Endothelial cell of hepatic sinusoid (primary cell): ENCODE measurements at regions not wholly inside any gene's neighbourhood (a gene's known extent, or its start where the extent isn't known, plus 50 kb on each side); places are given as distances from the start of the nearest gene placed in this dataset.
"Not testable (repeated sequence)": the region's sequence is repeated elsewhere in the genome, so short reads cannot be mapped to it uniquely, and the experiment has no call there.

Experiments
- in situ Hi-C: cut with HindIII; loops from 2 replicates; pipeline ENCODE4 v1.10.0; 2017; ENCODE audit warnings: low sequenced_read_pairs

- in situ Hi-C loops, result no loop called here
Measured at GRCh38 chr2:64792300-64792699, 138.6 kb upstream of the SERTAD2 start.

GRCh38 chr2:64792995-64793639 lies 139.4 kb upstream of the SERTAD2 start:
- in situ Hi-C loops, result no loop called here

DNA sequence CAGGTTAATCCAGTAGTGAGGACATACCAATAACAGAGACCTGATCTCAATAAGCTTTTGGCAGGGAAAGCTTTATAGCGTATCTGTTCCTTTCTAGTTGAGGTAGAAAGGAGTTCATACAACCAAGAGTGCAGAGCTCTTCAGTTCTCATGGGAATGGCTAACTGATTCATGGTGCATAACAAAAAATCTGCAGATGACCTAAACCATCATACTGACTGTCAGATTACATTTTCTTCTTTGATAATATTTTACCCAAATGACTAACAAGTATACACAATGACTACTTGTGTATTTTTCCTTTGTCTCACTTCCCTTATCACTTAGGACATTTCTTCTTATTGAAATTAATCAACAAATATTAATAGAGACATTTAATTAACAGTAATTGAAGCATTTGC lies 140.0 kb upstream of the SERTAD2 start:
- in situ Hi-C loops, result no loop called here

DNA sequence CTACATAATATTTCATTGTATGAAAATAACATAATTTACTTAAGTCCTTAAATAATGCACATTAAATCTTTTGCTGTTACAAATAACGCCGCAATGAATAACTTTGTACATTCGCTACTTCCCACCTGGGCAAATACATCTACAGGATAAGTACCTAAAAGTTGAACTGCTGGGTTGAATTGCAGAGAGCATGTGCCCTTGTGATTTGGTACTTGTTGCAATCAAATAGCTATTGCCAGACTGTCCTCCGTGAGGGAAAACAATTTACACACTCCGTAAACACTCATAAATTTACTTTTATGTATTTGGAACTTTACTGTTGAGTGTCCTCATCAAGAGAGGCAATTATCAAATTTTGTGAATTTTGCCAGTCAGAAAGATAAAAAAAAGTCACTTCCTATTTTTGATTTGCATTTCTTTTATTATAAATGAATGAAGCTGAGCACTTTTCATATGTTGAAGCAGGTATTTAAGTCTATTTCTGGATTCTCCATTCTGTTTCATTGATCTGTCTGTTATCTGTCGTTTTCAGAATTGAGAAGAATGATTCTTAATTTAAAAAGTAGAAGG lies 140.8 kb upstream of the SERTAD2 start:
- in situ Hi-C loops, result no loop called here

DNA sequence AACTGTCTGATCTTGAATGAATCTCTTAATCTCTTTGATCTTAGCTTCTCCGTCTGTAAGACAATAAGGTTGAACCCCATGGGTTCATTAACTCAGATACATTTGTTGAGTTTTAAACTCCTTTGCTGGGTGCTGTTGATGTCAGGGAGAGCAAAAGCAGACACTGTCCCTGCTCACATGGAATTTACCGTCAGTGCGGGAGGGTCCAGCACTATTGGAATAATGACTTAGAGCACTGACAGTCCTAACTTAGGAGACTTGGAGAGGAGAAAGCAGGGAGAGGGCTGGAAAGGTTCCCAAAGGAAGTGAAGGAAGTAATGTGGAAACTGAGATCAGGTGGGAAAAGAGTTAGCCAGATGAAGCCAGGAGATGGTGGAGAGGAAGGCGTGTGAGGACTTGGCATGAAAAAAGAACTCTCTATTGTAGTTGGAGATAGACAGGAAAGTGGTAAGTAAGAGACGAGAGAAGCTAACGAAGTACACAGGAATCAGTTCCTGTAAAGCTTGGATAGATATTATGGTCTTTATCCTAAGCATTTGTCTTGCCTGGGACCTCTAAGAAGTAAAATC lies 141.4 kb upstream of the SERTAD2 start:
- in situ Hi-C loops, result loop anchor here (5.0 kb wide), 1 partner anchor 63 kb away; no protein-coding TSS in a partner anchor

GRCh38 chr2:64796926-64797325 lies 143.2 kb upstream of the SERTAD2 start:
- in situ Hi-C loops, result loop anchor here (5.0 kb wide), 1 partner anchor 65 kb away; no protein-coding TSS in a partner anchor

- in situ Hi-C loops, result loop anchor here (5.0 kb wide), 1 partner anchor 66 kb away; no protein-coding TSS in a partner anchor
Measured at GRCh38 chr2:64797881-64798575, 144.3 kb upstream of the SERTAD2 start.

GRCh38 chr2:64799592-64800252 lies 146.0 kb upstream of the SERTAD2 start:
- in situ Hi-C loops, result loop anchor here (5.0 kb wide), 1 partner anchor 67 kb away; no protein-coding TSS in a partner anchor

GRCh38 chr2:64803776-64804175 lies 150.1 kb upstream of the SERTAD2 start:
- in situ Hi-C loops, result no loop called here

GRCh38 chr2:64804651-64805050 lies 150.9 kb upstream of the SERTAD2 start:
- in situ Hi-C loops, result no loop called here

GRCh38 chr2:64807417-64807816 lies 153.7 kb upstream of the SERTAD2 start:
- in situ Hi-C loops, result no loop called here

- in situ Hi-C loops, result no loop called here
Measured at GRCh38 chr2:64808092-64808491, 154.4 kb upstream of the SERTAD2 start.

- in situ Hi-C loops, result no loop called here
Measured at GRCh38 chr2:64808754-64809153, 155.0 kb upstream of the SERTAD2 start.

DNA sequence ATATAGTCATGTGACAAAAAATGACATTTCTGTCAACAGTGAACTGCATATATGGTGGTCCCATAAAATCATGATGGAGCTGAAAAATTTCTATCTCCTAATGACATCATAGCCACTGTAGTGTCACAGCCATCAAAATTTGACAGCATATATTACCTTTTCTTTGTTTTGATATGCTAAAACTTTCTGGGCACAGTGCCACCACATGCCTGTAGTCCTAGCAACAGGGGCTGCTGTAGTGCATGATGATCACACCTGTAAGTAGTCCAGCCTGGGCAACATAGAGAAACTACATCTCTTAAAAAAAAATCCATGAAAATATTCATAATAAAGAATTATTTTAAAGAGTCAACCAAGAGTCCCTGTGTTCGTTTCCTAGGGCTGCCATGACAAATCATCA lies 155.5 kb upstream of the SERTAD2 start:
- in situ Hi-C loops, result no loop called here

GRCh38 chr2:64812285-64812684 lies 158.6 kb upstream of the SERTAD2 start:
- in situ Hi-C loops, result no loop called here

- in situ Hi-C loops, result no loop called here
Measured at GRCh38 chr2:64814007-64814406, 160.3 kb upstream of the SERTAD2 start.

DNA sequence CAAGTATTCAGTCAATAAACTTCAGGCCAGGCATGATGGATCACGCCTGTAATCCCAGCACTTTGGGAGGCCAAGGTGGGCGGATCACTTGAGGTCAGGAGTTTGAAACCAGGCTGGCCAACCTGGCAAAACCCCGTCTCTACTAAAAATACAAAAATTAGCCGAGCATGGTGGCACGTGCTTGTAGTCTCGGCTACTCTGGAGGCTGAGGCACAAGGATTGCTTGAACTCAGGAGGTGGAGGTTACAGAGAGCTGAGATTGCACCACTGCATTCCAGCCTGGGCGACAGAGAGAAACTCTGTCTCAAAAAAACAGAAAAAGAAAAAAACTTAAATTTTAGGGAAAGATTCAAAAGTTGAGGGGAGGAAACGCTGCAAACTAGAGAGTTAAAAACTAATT lies 162.8 kb upstream of the SERTAD2 start:
- in situ Hi-C loops, result not testable (repeated sequence)

- in situ Hi-C loops, result no loop called here
Measured at GRCh38 chr2:64817453-64817852, 163.7 kb upstream of the SERTAD2 start.

- in situ Hi-C loops, result no loop called here
Measured at GRCh38 chr2:64818664-64819060, 164.9 kb upstream of the SERTAD2 start.

DNA sequence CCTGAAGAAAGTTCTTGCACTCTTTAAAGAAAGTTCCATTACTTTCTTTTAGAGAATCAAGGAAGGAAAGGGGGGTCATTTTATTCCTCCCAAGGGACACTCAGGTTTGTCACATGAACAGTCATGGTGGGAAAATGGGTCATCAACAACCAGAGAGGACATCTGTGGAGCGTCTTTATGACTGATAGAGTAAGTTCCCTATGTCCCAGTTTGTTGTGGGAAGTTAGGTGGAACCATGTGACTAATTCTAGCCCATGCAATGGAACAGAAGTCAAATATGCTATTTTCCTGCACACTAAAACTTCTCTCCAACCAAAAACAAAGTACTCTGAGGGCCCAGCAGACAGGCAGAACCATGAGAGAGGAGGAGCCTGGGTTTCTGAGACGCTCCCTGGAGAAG lies 165.6 kb upstream of the SERTAD2 start:
- in situ Hi-C loops, result no loop called here
